ENCODE measurements at regions not wholly inside any gene's neighbourhood (a gene's known extent, or its start where the extent isn't known, plus 50 kb on each side); places are given as distances from the start of the nearest gene placed in this dataset.

GRCh38 chr6:74956559-74957428 is 249.1 kb downstream of the COL12A1 start:
- Histone ChIP-seq H3K4me3 (ENCODE audit: insufficient read depth, low read length) (no peak overlapping the region), H4K20me1 (ENCODE audit: insufficient read depth, low read length) (no peaks in the 10 kb centered on the region), H3K27me3 (ENCODE audit: insufficient read depth, low read length) (no peaks in the 10 kb centered on the region), H3K4me1 (ENCODE audit: insufficient read depth, low read length) (no peaks in the 10 kb centered on the region), H3K9me3 (ENCODE audit: low read depth, low read length) (no peaks in the 10 kb centered on the region), H3K79me2 (ENCODE audit: insufficient read depth, low read length) (no peaks in the 10 kb centered on the region), H3K4me2 (ENCODE audit: insufficient read depth, low read length) (no peak overlapping the region), H2AFZ (ENCODE audit: low read length) (peak overlapping the region; percentile 26), H3K27ac (ENCODE audit: low read depth, low read length) (no peak overlapping the region), H3K36me3 (ENCODE audit: insufficient read depth, low read length) (no peaks in the 10 kb centered on the region)
- no peak for DNase-seq (ENCODE audit: insufficient read length, low spot score, missing footprints)
- no peak for TF ChIP-seq CTCF (IDR thresholded peaks at IDR 0.05; ENCODE audit: extremely low read depth, low read depth, low read length)

- no peak overlapping the region for H3K4me3 ChIP-seq (ENCODE audit: insufficient read depth, low read length)
- no peaks in the 10 kb centered on the region for H4K20me1 ChIP-seq (ENCODE audit: insufficient read depth, low read length)
- H3K79me2 ChIP-seq (ENCODE audit: insufficient read depth, low read length): no peaks in the 10 kb centered on the region
- H3K27ac ChIP-seq (ENCODE audit: low read depth, low read length): no peak overlapping the region
- no peak overlapping the region for H2AFZ ChIP-seq (ENCODE audit: low read length)
- DNase-seq (ENCODE audit: insufficient read length, low spot score, missing footprints): no peak
- H3K27me3 ChIP-seq (ENCODE audit: insufficient read depth, low read length): no peaks in the 10 kb centered on the region
- no peaks in the 10 kb centered on the region for H3K4me1 ChIP-seq (ENCODE audit: insufficient read depth, low read length)
- H3K4me2 ChIP-seq (ENCODE audit: insufficient read depth, low read length): no peak overlapping the region
- H3K36me3 ChIP-seq (ENCODE audit: insufficient read depth, low read length): no peaks in the 10 kb centered on the region
- H3K9me3 ChIP-seq (ENCODE audit: low read depth, low read length): no peaks in the 10 kb centered on the region
- no peak for TF ChIP-seq CTCF (IDR thresholded peaks at IDR 0.05; ENCODE audit: extremely low read depth, low read depth, low read length)
Observed at GRCh38 chr6:74953708-74954107, 252.1 kb downstream of the COL12A1 start.

DNA sequence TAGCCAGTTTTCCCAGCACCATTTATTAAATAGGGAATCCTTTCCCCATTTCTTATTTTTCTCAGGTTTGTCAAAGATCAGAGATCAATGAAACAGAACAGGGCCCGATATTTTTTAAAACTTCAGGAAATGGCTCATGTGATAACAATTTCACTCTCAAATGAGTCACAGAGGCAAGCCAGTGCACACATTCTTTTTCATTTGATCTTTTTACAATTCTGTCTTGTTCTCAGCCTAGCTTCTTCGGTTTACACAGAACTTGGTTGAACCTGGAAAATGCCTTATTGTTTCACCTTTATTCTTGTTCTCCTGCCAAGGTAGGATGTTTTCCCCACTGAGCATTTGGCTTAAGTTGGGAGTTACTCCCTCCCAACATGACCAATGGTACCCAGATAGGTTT is 258.9 kb downstream of the COL12A1 start:
- Histone ChIP-seq H3K79me2 (ENCODE audit: insufficient read depth, low read length) (no peaks in the 10 kb centered on the region), H4K20me1 (ENCODE audit: insufficient read depth, low read length) (no peaks in the 10 kb centered on the region), H3K4me3 (ENCODE audit: insufficient read depth, low read length) (no peak overlapping the region), H3K4me1 (ENCODE audit: insufficient read depth, low read length) (peaks cover 11% of the 10 kb centered on the region), H3K27ac (ENCODE audit: low read depth, low read length) (peak overlapping the region; percentile 58), H3K27me3 (ENCODE audit: insufficient read depth, low read length) (no peaks in the 10 kb centered on the region), H3K36me3 (ENCODE audit: insufficient read depth, low read length) (no peaks in the 10 kb centered on the region), H3K9me3 (ENCODE audit: low read depth, low read length) (no peaks in the 10 kb centered on the region), H2AFZ (ENCODE audit: low read length) (peak overlapping the region; percentile 53), H3K4me2 (ENCODE audit: insufficient read depth, low read length) (peak overlapping the region; percentile 71)
- no peak for TF ChIP-seq CTCF (IDR thresholded peaks at IDR 0.05; ENCODE audit: extremely low read depth, low read depth, low read length)
- peak; percentile 35 for DNase-seq (ENCODE audit: insufficient read length, low spot score, missing footprints)

GRCh38 chr6:74942130-74942529 is 263.7 kb downstream of the COL12A1 start:
- DNase-seq (ENCODE audit: insufficient read length, low spot score, missing footprints): no peak
- no peak overlapping the region for H2AFZ ChIP-seq (ENCODE audit: low read length)
- H3K27ac ChIP-seq (ENCODE audit: low read depth, low read length): no peak overlapping the region
- no peak overlapping the region for H3K4me3 ChIP-seq (ENCODE audit: insufficient read depth, low read length)
- H3K4me2 ChIP-seq (ENCODE audit: insufficient read depth, low read length): no peak overlapping the region
- H3K36me3 ChIP-seq (ENCODE audit: insufficient read depth, low read length): no peaks in the 10 kb centered on the region
- peaks cover 26% of the 10 kb centered on the region for H3K4me1 ChIP-seq (ENCODE audit: insufficient read depth, low read length)
- no peaks in the 10 kb centered on the region for H3K27me3 ChIP-seq (ENCODE audit: insufficient read depth, low read length)
- no peaks in the 10 kb centered on the region for H3K9me3 ChIP-seq (ENCODE audit: low read depth, low read length)
- TF ChIP-seq CTCF (IDR thresholded peaks at IDR 0.05; ENCODE audit: extremely low read depth, low read depth, low read length): no peak
- H3K79me2 ChIP-seq (ENCODE audit: insufficient read depth, low read length): no peaks in the 10 kb centered on the region
- H4K20me1 ChIP-seq (ENCODE audit: insufficient read depth, low read length): no peaks in the 10 kb centered on the region

Data from osteoblast (primary cell).